HG02884 (cell line): ENCODE measurements at regions not wholly inside any gene's neighbourhood (a gene's known extent, or its start where the extent isn't known, plus 50 kb on each side); places are given as distances from the start of the nearest gene placed in this dataset.

Experiments
- ATAC-seq: cut with Tn5 transposase; IDR thresholded peaks from one replicate; pipeline ENCODE4 v1.9.1; 2021; ENCODE audit warnings: mild to moderate bottlenecking, moderate library complexity; ENCODE audit not compliant: unreplicated experiment

DNA sequence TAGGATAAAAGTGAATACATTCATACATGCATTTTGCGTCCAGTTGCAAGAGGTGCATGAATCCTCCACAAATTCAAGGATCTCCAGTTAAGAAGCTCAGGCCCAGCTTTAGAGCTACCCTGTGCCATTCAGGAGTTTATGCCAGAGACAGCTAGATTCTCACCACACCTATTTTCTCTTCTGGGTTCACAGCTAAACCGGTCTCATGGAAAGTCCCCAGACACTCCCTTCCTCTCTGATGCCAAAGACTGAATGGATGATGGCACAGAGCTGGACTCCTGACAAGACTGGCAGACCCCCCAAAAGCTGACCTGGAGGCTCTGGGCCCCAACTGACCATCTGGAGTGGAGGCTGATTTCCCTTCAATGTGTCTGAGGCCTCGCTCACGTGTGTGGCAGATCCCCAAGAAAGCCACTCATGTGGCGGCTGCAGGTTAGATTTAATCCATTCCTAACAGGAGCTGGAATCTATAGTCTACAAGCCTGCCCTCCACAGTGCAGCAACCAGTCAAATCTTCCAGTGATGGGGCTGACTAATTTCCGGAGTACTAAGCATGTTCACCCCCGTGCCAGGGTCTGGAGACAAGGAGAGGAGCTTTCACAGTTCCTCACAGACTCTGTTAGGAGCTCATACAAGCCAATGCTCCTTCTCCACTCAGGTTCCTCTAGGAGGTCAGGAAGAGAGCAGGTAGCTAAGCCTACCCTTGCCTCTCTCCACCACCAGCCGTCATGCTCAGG, 257.1 kb downstream of the BCL11A start:
- ATAC-seq = no peak

DNA sequence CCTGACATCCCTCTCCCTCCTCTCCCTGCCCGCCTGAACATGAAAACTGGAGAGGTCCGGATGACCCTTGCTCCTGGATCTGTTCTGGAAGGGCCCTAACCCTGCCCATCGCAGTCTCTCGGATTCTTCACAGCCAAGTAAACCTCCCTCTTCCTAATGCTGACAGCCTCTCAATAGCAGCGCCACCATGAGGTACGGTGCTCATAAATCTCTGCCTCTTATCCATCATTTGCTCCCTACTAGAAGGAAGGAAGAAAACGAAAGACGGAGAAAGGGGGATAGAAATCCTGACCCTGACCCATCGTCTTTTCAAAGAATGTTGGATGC, 257.9 kb downstream of the BCL11A start:
- no peak for ATAC-seq

DNA sequence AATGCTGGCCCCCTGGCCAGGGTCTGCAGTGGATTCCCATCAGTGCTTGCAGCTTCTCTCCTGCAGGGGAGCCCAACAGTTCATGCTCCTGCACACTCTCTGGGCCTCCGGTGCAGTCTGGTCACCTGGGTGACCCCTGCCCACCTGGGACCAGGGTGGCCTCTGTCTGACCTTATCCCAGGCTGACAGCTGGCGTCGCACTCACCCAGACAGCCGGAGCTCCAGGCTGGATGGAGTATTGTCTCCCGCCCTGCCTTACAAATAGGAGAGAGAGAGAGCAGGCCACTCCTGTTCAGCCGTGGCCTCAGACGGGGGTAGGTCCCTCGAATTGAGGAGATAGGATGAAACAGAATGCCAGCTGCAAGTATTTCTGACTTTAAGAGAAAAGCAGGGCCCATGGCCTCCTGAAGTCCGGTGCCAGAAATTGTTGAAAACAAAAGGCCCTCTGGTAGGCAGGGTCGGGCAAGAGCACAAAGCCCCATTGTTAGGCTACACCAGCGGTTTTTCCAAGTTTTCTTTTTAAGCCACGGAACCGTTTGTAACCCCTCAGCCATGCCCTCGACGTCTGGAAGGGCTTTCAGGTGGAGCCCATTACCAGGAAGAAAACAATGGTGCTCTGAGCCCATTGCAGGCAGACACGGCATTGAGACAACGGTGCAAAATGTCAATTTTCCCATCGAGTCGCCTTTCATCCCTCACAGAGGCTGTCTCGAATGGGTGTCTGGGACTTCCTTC, 258.4 kb downstream of the BCL11A start:
- ATAC-seq = no peak

DNA sequence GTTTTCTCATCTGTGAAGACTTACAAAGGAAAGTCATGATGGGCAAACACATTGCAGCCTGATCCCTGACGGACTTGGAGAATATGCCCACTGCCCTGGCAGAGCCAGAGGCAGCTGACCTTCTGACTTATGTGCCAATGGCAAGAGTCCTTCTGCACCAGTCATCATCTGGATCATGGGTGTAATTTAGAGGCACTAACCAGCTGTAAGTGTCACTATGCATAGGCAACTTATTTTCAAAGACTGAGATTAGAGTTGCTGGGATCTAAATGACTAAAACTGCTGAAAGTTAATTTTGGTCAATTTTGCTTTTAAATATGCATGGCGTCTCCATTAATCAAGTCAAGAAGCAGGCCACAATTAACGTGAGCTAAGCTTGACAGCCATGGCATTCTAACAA, 261.2 kb downstream of the BCL11A start:
- no peak for ATAC-seq

DNA sequence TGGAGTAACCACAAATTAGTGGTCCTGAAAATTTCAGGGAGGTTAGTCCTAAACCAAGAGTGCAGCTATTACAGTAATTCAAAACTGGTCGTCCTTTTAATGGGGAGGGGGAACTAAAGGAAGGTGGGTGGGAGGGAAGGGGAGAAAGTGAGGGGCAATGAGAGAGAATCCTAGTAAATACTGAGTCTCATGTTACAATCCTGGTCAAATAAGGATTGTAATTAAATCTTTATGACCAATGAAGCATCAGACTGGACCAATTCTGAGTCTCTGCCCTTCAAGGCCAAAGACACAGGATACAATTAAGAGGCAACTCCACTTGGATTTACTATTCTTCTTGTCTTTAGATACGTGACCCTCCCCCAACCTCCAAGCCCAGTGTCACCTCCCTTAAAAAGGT, 262.9 kb downstream of the BCL11A start:
- ATAC-seq = no peak

DNA sequence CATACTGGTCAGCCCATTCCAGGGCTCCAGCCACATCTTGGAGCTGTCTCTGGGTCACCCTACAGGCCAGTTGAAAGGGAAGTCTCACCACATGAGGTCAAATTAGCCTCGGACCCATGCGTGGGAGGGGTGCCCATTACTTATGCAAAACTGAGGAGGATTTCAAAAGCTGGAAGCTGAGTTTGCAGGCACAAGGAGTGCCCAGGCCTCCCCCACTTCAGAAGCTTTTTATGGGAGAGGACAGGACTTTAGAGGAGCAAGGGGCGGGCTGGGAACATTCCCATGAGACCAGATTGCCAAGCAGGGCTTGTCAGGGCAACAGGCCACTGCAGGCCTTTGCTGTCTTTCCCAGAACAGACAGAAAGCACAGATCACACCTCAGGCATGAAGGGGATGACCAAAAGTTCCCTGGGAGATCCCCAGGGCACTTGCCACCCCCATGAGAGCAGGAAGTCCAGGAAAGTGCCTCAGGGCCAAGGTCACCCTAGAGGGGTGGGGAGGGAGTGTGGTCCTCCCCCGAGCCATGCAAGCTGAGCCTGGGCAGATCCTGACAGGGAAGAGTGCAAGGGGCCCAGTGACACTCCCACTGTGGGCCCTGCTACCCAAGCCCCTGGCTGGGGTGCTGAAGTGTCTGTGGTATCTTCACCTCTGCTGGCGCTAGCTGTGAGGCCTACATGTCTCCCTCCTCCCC, 267.7 kb downstream of the BCL11A start:
- no peak for ATAC-seq

DNA sequence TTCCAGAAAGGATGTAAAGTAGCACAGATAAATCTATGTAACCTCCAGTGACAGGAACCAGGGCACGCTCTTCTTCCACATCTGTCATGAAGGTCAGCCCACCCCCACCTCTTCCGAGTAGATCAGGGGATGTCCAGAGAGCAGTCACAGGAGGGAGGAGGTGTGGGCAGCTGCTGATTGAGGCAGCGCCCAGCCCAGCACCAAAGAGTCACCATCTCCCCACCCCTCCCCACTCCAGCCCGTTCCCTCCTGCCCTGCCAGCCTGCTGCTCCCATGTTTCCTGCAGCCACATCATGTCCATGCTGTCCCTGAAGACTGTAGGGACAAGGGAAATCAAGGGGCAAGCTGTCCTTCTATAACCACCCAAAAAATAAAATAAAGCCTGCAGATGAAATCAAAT, 269.8 kb downstream of the BCL11A start:
- no peak for ATAC-seq

DNA sequence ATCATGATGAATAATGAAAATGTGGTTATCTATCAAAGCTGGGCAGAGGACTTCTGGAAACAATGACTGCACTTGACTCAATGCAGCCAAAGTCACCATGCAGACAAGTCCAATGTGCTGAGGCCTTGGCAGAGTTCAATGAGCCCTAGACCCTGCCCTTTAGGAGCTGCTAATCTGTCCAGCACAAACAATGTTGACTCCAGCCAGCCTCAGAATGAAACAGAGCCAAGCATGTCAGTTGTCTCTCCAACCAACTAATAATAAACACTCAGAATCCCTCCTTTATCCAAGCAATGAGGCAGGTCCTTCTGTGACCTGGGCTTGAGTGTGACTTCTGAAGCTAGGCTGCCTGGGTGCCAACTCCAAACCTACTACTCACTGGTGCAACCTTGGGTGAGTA, 270.6 kb downstream of the BCL11A start:
- no peak for ATAC-seq

DNA sequence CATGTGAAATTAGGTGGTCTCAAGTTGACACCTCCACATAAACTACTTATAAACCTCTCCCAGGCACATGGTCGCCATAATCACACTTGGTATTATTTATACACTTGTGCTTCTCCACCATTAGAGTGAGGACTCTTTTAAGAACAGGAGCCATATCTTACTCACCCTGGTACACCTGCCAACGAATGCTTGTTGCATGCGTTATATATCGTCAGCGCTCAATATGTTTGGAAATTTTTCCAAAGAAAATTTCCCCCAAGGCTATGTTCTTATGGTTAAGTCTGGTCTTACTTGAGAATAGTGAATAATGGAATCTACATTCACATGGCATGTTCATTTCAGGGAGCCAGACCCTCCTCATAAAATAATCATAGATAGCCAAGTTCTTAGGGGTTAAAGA, 271.7 kb downstream of the BCL11A start:
- no peak for ATAC-seq

DNA sequence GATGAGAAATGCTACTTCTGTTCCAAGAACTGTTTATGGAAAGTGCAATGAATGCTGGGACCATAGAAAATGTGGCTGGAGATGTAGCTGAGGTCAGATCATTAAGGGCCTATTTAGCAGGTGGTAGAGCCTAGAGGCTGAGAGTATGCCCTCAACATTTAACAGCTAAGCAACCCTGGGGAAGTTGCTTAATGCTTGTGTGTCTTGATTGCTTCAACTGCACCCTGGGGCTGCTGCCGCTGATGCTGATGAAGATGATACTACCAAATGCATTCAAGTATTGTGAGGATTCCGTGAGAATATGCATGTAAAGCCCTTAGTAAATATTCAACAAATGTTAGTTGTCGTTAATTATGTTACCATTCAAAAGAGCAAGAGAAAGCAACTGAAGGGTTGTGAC, 273.2 kb downstream of the BCL11A start:
- no peak for ATAC-seq

DNA sequence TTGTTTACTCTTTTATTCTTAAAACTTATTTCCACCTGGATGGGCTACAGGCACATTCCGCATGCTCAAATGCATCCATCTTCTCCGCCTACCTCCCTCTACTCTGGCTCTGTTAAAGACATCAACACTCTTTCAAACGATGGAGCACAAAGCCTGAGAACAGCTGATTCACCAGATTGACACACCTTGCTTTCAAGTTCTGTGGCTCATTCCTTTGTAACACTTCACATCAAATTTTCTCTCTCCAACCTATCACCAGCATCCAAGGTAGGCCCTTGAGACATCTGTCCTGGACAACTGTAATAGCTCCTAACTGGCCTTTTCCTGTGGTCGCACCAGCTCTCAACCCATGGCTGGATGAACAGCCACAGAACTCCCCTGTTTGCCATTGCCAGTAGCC, 274.5 kb downstream of the BCL11A start:
- no peak for ATAC-seq

DNA sequence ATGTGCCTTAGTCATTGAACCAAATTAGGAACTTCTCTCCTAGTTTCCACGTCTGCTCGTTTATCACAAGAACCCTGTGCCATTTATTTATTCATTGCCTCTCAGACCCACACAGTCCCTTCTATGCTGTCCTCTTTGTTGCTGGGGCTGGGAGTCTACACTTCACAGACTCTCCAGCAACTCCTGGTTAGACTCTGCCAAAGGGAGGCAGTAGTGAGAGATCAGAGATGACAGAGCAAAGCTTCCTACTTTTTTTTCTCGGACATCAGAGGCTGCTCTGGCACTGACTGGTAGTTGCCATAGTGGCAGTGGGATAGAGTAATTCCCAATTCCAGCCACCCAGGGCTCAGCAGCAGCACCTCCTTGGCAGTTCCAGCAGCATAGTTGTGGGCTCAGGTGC, 277.5 kb downstream of the BCL11A start:
- ATAC-seq = no peak

DNA sequence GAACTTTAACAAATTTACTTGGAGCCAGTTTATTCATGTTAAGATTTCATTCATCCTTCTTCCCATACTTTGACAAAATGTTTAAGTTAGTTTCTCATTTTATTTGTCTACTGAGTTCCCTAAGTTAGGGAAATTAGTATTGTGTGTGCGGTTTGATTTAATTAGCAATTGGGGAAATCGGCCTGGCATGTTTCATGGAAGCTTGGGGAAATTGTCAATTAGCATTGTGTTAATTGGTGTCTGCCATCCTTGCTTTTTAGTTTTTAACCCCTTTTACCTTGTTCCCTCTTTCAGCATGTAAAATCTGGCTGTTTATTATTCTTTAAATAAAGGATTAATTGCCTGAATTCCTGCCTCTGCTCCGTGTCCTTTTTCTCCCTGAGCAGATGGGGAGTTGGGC, 279.6 kb downstream of the BCL11A start:
- ATAC-seq = no peak

DNA sequence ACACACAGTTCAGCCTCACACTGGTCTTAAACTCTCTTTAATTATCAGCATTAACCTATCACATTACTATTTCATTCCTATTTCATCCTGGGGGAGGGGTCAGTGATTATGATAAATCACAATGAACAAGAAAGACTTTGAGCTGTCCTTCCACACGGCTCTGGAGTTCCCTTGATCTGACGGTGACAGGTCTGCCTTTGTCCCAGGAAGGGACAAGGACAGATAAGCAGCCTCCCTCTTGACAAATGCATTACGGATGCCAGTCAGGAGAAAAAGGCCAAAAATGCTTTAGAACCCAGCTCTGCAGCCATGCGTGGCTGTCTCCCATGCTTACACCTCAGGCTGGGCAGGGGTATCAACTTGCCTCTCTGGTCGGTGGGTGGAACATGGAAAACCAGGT, 281.7 kb downstream of the BCL11A start:
- no peak for ATAC-seq

DNA sequence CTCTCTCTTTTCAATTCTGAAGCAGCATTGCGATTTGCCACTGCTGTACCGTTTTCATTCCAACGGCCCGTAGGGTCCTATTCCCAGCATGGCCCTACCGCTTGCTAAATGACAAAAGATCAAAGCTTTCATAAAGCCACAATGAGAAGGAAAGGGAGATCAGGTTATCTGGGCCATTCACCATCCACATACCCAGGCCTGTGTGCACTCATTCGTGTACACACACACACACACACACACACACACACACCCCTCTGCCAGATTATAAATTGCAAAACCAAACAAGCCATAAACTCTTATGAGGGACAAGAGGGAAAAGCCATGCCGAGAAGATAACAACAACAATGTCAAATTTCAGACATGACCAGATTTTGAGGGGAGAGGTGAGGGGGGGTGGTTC, 282.3 kb downstream of the BCL11A start:
- ATAC-seq = no peak

DNA sequence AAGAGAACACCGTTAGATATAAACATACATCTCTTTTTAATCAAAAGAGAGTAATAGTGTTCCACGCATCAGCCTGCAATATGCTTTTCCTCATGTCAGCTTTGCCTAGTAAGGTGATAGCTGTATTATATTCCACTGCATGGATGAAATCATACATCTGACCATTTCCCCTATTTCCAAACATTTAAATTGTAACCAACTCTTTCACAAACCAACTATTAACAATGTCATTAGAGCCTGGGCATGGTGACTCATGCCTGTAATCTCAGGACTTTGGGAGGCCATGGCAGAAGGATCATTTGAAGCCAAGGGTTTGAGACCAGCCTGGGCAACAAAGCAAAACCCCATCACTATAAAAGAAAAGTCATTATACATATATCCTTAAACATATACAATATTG, 284.8 kb downstream of the BCL11A start:
- ATAC-seq = no peak

DNA sequence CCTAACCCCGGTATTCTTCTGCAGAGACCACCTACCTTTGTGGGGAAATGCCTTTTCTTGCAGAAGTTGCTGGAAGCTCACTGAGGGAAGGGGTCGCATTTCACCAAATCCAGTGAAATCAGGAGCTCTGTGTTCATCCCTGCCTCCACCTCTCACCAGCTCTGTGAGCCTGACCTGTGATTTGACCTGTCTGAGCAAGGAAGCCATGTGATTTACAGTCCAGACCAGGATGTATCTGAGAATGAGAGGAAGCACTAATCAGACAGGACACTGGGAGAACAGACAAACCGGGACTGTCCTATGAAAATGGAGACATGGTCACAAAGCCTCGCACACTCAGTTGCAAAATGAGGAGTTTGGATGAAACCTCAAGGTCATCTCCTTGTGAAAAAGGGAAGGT, 285.4 kb downstream of the BCL11A start:
- no peak for ATAC-seq

DNA sequence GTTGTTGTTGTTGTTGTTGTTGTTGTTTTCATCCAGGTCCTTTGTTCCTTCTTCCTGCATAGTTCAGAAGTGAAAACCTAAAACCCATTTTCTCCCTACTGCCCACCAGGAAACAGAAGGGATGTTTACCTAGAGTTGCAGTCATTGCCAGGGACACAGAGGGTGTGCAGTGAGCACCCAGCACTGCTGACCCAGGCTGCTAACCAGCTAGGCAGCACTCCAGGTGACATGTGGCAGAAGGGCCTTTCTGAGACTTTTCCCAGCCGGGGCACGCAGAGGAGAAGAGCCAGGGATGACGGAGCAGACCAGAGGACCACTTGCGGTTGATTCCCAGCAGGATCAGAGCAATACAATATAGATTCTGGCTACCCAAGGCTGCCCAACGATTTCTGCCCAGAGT, 286.3 kb downstream of the BCL11A start:
- no peak for ATAC-seq

DNA sequence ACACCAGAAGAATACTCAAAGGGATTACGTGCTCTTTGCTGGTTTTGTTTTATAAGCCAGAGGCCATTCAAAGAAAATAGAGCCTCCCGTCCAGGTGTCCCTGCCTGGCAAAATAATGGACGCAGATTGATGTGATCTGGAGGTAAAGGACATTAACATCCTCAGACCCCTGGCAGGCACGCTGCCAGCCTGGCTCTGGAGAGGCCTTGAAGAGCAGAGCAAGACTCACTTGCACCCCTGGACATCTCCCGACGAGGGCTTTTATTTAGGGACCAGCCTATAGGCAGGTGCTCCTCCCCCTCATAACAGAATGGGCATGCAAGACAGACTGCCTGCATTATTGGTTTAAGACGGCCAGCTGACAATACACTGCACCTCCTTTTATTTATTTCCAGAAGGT, 291.3 kb downstream of the BCL11A start:
- ATAC-seq = no peak

DNA sequence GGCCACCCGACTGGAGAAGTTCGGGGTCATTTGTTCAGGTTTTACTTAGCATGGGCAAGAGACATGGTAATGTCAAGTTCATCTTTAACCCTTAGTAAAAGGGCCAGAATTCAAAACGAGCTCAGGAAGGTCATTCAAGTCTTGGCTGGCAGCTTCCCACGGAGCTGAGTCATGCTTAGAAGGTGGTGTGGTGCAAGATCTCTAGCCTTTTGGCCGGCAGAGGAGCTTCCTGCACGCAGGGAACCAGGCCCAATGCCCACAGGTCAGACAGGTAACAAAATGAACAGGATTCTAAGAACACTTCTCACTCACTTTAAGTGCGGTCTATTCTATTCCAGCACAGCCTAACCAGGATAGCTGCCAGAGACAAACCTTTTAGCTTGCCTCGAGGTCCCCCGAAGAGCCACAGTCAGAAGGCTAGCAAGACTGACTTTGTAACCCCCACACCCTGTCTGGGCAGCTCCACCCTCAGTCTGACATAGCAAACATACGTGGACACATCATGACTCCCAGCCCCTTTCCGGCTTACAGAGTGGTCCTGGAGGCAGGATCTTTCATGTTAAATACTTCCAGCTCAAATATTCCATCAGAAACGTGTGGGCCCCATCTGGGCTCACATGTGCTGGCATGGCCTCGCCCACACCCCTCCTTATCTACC, 292.7 kb downstream of the BCL11A start:
- ATAC-seq = no peak

DNA sequence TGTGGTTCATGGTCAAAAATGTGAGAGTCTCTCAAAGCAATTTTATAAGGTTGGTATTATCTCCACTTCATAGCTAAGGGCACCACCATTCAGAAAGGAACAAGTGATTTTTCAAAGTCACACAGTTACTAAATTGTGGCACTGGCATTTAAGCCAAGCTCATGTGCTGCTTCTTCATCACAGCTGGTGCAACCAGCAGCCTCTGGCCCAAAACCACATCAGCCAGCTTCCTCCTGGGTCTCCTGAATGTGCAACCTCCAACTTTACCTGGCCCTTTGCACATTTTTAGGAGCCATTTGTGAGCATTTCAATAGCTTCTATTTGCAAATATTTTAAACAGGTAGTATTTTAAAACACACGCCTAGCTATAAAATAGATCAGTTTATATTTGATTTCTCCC, 293.7 kb downstream of the BCL11A start:
- ATAC-seq = no peak
